Activated T-cell treated with anti-CD3 and anti-CD28 coated beads, Interleukin-2, amount 50 U/mL, for 48 hours (primary cell): ENCODE measurements at regions not wholly inside any gene's neighbourhood (a gene's known extent, or its start where the extent isn't known, plus 50 kb on each side); places are given as distances from the start of the nearest gene placed in this dataset.
A peak's percentile ranks its signal among the peaks of the same experiment; 100 is the strongest.
"Not testable (repeated sequence)": the region's sequence is repeated elsewhere in the genome, so short reads cannot be mapped to it uniquely, and the experiment has no call there.

Source experiments
- DNase-seq, 2 experiments: peaks; one replicate each; pipeline ENCODE4 v3.0.0-alpha.2; 2020

GRCh38 chr19:14283813-14284520, 78.0 kb upstream of the ADGRL1 start:
- peak in 1 of 2 experiments; percentile 35 for DNase-seq

DNA sequence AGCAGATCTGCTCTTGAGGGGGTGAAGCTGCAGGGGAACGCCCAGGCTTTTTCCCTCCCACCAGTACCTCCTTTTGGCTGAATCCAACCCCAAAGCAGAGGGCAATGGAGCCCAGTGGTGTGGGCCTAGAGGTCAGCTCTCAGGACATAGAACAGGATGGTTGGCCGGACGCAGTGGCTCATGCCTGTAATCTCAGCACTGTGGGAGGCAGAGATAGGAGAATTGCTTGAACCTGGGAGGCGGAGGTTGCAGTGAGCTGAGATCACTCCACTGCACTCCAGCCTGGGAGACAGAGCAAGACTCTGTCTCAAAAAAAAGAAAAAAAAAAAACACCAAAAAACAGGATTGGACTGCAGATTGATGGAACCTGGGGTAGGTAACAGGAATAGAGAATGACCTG, 73.3 kb upstream of the ADGRL1 start:
- DNase-seq, result not testable (repeated sequence)

DNA sequence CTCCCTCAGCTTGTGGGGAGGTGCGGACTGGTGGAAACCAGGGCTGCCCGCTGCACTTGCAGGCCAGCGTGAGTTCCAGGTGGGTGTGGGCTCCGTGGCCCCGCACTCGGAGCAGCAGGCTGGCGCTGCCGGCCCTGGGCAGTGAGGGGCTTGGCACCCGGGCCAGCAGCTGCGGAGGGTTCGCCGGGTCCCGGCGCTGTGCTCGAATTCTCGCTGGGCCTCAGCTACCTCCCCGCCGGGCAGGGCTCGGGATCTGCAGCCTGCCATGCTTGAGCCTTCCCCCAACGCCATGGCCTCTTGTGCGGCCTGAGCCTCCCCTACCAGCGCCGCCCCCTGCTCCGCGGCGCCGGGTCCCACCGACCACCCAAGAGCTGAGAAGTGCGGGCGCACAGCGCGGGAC, 71.6 kb upstream of the ADGRL1 start:
- DNase-seq, result no peak

DNA sequence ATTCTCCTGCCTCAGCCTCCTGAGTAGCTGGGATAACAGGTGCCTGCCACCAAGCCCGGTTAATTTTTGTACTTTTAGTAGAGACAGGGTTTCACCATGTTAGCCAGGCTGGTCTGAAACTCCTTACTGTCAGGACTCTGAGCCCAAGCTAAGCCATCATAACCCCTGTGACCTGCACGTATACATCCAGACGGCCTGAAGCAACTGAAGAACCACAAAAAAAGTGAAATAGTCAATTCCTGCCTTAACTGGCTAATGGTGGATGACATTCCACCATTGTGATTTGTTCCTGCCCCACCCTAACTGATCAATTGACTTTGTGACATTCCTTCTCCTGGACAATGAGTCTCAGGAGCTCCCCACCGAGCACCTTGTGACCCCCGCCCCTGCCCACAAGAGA, 69.9 kb upstream of the ADGRL1 start:
- not testable (repeated sequence) for DNase-seq

- no peak for DNase-seq
These were observed 66.7 kb upstream of the ADGRL1 start for GRCh38 chr19:14272623-14273022.

DNA sequence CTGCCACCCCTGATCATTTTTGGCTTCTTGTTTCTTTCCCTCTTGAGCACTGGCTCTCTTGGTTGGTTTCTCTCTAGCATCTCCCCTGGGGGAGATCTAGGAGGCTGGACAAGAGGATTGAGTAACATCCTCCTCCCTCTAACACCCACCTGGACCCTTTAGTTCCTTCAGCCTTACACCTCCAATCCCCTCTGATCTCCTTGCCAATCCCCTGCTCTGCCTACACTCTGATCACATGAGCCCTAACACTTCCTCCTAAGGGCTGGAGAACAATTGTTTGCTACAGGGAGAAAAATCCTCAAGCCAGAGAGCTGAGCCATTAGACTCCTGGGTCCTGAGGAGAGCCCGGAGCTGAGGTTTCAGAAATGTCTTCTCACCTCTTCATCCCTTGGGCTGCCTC, 65.9 kb upstream of the ADGRL1 start:
- no peak for DNase-seq

DNA sequence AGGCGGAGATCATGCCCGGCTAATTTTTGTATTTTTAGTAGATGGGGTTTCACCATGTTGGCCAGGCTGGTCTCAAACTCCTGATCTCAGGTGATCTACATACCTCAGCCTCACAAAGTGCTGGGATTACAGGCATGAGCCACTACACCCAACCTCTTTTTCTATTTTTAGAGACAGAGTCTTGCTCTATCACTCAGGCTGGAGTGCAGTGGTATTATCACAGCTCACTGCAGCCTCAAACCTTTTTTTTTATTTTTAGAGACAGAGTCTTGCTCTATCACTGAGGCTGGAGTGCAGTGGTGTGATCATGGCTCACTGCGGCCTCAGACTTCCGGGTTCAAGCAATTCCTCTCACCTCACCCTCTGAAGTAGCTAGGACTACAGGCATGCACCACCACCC, 64.6 kb upstream of the ADGRL1 start:
- not testable (repeated sequence) for DNase-seq

- DNase-seq, result no peak
These were observed 61.3 kb upstream of the ADGRL1 start for GRCh38 chr19:14267224-14267741.

DNA sequence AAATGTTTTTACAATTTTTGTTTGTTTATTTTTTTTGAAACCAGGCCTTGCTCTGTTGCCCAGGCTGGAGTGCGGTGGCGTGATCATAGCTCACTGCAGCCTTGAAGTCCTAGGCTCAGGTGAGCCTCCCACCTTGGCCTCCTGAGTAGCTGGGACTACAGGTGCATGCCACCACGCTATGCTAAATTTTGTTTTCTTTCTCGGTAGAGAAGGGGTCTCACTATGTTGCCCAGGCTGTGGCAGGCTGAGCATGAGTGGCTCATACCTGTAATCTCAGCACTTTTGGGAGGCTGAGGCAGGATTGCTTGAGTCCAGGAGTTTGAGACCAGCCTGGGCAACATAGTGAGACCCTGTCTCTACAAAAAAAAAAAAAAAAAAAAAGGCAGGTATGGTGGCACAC, 60.2 kb upstream of the ADGRL1 start:
- DNase-seq, result not testable (repeated sequence)

- DNase-seq, result no peak
These were observed 59.5 kb upstream of the ADGRL1 start for GRCh38 chr19:14265290-14266036.

- DNase-seq, result peak; percentile 45
These were observed 50.1 kb upstream of the ADGRL1 start for GRCh38 chr19:14255902-14256649.
